NCI-H774 (cell line): ENCODE measurements at regions not wholly inside any gene's neighbourhood (a gene's known extent, or its start where the extent isn't known, plus 50 kb on each side); places are given as distances from the start of the nearest gene placed in this dataset.

ENCODE experiments used
- DNase-seq: peaks from one replicate; lab custom pipeline; 2025; lab: John Stamatoyannopoulos, UW

GRCh38 chr2:103276869-103277268 is 515.0 kb downstream of the TMEM182 start:
- no peak for DNase-seq

DNA sequence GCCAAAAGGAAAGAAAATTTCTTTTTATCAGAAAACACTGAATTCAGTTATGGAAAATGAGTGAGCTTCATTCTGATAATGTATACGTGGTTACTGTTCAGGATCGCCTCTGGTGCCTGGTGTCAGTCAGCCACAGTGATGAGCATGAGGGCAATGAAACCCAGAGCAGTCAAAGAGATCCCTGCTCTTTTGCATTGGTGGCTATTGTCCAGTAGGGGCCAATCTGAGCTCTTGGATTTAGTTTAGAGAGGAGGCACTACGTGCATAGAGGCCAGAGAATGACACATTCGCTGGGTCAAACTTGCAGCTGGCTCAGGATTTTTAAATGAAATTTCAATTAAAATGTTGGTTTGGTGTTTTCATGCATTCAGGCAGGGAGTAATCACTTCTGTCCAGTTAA is 522.9 kb downstream of the TMEM182 start:
- DNase-seq: no peak

DNA sequence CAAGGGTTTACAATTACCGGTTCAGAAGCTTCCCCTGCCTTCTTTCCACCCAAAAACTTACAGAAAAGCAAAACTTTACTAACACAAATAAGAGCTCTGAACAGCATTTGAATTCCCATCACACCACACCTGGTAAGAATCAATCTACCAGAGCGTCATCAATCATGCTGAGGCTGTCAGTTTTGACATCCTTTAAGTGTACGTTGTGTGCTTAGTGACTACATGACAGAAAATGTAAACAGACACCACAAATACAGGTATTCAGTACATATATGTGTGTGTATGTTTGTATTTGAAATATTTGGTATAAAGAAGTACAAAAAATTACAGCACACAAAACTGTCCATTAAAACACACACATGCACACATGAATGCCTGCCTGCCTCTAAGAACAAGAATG is 523.5 kb downstream of the TMEM182 start:
- no peak for DNase-seq

DNA sequence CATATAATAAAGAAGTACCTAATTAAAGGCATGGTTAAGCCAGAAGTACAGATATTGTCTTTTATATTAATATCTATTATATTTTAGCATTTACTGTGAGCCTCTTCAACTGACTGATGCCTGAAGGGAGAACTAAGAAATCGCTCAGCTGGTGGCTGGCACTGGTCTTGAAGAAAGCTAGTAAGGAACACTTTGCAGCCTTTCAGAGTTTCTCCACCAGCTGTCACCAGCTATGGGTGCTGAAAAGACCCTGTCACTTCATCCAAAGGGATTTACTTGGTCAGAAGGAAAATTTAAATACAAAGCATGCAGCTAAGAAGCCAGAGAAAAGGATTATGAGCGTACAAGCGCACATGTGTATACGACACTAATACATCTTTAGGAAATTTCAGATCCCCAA is 525.9 kb downstream of the TMEM182 start:
- DNase-seq: no peak

- DNase-seq: no peak
These were observed 526.9 kb downstream of the TMEM182 start for GRCh38 chr2:103288696-103289095.

DNA sequence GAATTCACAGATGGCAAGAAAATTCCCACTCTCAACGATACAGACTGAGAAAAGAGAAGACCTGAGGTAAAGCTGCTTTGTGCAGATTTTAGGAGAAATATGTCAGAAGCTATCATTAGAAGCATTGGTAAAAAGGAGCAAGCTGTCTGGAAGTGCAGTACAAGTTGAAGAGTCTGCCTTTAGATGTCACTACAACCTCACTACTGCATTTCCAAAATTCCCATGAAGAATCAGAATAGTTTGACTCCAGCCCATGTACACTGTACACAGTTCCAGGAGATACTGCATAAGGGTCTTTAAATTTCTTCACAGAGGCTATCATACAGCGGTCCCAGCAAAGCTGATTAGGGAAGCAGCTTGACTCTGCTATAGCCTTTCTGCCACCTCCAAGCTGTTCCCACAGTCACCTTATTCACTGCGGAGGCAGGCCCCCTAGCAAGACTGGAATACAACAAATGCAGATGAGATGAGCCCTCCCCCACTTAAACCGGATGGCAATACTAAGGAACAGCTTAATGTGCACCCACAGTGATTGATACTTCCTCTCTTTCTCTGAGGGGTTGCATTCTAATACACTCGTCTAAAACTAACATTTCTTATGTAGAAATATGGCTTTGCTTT is 527.4 kb downstream of the TMEM182 start:
- no peak for DNase-seq

GRCh38 chr2:103292573-103292972 is 530.7 kb downstream of the TMEM182 start:
- DNase-seq: no peak

DNA sequence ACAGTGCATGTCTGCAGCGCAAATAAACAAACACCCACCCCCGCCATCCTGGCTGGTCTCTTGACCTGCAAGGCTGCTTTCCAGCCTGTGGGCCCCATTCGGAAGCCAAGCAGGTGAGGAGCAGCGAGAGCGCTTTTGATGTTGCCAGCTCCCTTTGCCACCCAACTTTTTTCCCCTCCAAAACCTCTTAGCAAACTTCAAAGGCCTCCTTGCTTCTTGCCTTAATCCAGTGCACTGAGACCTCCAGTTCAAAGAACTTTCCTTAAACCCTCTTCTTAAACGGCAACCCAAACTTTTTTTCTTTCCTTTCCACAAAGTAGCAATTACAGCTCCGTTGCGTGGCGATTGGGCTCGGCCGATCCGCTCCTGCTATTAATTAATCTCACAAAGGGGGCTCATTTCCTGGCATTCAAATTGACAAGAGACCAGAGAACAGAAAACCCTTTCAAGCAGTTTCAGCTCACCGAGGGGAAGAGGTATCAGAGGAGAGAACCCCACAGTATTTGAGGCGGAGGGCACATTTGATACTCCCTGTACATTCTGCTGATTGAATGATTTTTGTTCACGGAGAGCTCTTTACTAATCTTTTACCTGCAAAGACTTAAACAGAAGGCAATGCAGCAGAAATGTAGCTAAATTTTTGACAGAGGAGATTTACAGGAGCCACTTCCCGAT is 531.4 kb downstream of the TMEM182 start:
- no peak for DNase-seq

GRCh38 chr2:103293742-103294077 is 531.9 kb downstream of the TMEM182 start:
- no peak for DNase-seq

DNA sequence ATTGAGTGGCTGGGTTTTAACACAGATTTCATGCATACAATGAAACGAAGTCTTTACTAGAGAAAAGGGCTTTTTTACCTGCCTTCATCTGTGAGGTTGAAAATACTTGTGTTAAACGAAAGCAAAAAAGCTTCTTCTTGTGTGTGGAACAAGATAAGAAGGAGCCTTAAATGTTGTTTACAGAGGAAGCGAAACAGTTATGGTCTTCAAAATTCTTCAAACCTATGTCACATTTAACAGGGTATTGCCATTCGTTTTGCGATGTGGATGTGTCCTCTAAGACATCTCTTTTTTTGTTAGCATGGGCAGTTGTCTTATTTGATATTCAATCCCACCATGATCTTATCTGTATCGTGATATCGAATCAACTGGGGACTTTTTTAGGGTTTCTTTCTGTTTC is 532.6 kb downstream of the TMEM182 start:
- no peak for DNase-seq

DNA sequence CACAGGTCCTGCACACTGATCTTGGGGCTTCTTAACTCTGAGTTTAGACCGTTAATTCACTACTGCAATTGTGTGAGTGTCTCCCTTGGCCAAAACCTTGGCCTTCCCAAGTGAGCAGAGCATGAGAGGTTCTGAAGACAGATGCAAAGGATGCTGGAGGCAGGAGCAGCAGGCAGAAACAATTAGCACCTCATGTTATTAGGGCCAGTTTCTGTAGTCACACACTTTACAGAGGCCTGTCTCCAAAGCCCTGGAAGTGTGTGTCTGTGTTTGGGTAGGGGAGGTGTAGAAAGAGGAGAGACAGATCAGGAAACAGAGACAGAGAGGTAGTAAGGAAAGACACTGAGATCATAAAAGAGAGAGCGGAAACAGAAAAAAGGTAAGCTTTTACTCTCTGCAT is 533.8 kb downstream of the TMEM182 start:
- no peak for DNase-seq

DNA sequence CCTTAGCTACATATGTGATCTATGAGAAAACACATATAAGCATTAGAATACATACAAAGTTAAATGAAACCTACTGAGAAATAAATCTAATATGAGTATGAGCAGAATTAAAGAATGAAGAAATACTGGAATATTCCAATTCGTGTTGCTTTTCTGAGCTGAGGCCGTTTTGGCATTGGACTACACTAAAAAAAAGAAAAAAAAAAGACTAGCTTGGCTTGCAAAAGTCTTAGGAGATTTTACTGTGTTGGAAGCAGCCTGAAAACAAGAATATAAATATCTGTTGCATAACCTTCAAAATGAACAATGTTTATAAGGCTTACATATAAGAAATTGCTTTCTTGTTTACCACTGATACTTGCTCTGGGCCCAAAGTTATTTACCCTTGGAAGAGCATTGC is 562.8 kb downstream of the TMEM182 start:
- DNase-seq: no peak

DNA sequence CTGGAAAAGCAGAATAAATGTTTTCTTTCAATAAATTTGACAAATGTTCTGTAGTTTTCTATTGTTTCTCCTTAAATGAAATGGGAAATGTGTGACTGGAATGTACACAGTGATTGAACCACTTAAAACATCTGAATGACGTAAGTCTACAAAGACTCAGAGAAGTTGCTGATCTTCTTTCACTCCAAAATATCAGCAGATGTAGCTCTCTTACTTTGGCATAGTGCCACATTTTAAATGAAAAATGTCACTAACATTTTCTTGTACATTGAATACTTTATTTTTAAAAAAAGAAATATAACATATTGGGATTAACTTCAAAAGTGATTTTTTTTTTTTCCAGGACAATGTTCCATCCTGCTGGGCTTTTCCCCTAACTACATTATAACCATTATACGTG is 565.6 kb downstream of the TMEM182 start:
- no peak for DNase-seq

- DNase-seq: no peak
These were observed 566.1 kb downstream of the TMEM182 start for GRCh38 chr2:103327966-103328365.

GRCh38 chr2:103335403-103335802 is 573.6 kb downstream of the TMEM182 start:
- no peak for DNase-seq

DNA sequence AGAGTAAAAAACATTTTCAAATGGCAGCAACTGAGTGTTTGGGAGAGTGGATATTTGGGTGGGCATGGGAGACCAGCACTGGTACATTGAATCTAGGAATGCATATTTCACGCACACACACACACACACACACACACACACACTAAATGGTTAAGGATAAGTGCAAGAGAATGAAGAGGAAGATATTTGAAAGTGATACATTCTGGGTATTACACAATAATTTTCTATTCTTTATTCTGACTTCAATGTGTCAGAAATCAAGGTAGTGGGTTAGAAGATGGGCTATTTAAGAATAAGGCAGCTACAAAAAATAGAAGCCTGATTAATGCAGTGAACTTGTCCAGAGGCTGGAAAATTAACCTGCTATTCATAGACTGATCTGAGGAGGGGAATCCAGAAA is 577.0 kb downstream of the TMEM182 start:
- no peak for DNase-seq

GRCh38 chr2:103346780-103347179 is 584.9 kb downstream of the TMEM182 start:
- DNase-seq: no peak

- DNase-seq: no peak
These were observed 591.9 kb downstream of the TMEM182 start for GRCh38 chr2:103353774-103354173.

DNA sequence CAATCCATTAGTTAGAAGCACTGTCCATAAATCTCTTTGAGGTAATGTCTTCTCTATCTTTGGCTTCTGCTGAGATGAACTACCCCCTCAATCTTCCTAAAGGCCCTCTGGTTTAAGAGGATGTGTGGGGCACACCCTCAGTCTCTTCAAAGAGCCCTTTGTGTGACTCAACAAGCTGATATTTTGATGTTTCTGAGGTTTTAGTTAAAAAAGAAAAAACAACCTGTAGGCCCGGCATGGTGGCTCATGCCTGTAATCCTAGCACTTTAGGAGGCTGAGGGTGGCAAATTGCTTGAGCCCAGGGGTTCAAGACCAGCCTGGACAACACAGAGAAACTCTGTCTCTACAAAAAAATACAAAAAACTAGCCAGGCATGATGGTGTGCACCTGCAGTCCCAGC is 593.5 kb downstream of the TMEM182 start:
- no peak for DNase-seq

GRCh38 chr2:103361712-103362111 is 599.9 kb downstream of the TMEM182 start:
- DNase-seq: no peak

DNA sequence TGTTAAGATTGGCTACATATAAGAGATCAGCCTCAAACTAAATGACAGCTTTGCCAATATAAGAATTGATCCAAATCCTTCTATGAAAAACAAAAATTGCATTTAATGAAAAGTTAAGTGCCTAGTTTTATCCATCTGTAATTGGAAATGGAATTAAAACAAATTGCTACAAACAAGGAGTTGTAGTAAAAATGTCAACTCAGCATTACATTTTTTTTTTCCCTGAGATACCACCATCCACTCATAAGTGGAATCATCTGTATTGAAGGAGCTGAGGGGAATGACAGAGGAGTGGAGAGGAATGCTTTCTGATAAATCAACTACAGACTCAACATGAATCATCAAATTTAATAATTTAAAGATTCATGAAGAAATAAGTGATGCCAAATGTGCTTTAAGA is 601.8 kb downstream of the TMEM182 start:
- no peak for DNase-seq

- no peak for DNase-seq
These were observed 602.3 kb downstream of the TMEM182 start for GRCh38 chr2:103364177-103364576.

GRCh38 chr2:103365071-103365470 is 603.2 kb downstream of the TMEM182 start:
- no peak for DNase-seq

GRCh38 chr2:103367877-103368276 is 606.0 kb downstream of the TMEM182 start:
- no peak for DNase-seq
